PFSK-1 (cell line): ENCODE measurements at regions not wholly inside any gene's neighbourhood (a gene's known extent, or its start where the extent isn't known, plus 50 kb on each side); places are given as distances from the start of the nearest gene placed in this dataset.

Experiments used
- FOXP2 ChIP-seq: optimal IDR thresholded peaks from 2 replicates; pipeline ENCODE3; 2011; ENCODE audit warnings: borderline replicate concordance, control low read depth, inconsistent platforms; ENCODE audit not compliant: insufficient read depth; ENCODE audit errors: extremely low read length, extremely low read depth
- POLR2AphosphoS5 ChIP-seq: IDR thresholded peaks from 2 replicates; pipeline ENCODE4 v1.6.1; 2012; ENCODE audit warnings: low read depth, mild to moderate bottlenecking, control low read depth, low read length, moderate library complexity
- SIN3A ChIP-seq: IDR thresholded peaks from 2 replicates; pipeline ENCODE4 v1.6.1; 2012; ENCODE audit warnings: mild to moderate bottlenecking, low read length, moderate library complexity, borderline replicate concordance; ENCODE audit not compliant: insufficient read depth
- TAF1 ChIP-seq: IDR thresholded peaks from 2 replicates; pipeline ENCODE4 v1.6.1; 2012; ENCODE audit warnings: low read length, control low read depth, borderline replicate concordance; ENCODE audit not compliant: insufficient read depth
- TF ChIP-seq, protein P1 (sequence below), 2 experiments: IDR thresholded peaks; 2 replicates each; pipeline versions ENCODE4 v1.6.1 to v1.8.0; 2011 to 2012; ENCODE audit warnings: low read depth in 2 of 2, low read length in 2 of 2, control low read depth in 1 of 2, inconsistent platforms in 1 of 2, mild to moderate bottlenecking in 1 of 2, moderate library complexity in 1 of 2; ENCODE audit not compliant: insufficient read depth in 1 of 2

DNA sequence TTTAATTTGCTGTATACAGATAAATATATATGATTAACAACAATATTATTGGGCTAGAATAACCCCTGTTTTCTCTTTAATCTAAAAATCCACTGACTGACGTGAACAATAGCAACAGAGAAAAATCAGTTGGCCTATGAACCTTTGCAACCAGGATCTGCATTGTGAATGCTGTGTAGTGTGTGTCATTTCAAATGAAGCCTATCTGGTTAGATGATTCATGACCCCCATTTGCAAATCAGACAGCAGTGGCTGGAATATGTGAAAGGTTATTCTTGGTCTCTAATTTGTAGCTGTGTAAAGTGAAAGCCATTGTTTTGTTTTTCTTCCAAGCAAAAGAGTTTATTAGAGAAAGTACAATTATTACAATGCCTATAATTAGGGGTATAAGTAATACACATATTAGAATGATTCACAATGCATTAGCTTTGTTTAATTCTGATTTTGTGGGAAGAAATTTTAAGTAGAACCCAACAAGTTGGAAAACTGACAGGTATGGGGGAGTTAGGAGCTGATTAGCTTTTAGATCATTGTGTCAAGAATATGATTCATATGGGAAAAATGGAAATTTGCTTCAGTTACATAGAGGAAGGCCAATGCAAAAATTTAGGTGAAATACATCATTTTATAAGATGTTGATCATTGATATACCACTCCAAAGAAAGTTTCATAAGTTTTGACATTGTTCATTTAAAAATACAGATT is 1362.2 kb upstream of the TMEFF2 start:
- TF ChIP-seq TAF1 = no peak
- no peak for TF ChIP-seq SIN3A
- no peak for TF ChIP-seq POLR2AphosphoS5
- TF ChIP-seq, protein P1, sequence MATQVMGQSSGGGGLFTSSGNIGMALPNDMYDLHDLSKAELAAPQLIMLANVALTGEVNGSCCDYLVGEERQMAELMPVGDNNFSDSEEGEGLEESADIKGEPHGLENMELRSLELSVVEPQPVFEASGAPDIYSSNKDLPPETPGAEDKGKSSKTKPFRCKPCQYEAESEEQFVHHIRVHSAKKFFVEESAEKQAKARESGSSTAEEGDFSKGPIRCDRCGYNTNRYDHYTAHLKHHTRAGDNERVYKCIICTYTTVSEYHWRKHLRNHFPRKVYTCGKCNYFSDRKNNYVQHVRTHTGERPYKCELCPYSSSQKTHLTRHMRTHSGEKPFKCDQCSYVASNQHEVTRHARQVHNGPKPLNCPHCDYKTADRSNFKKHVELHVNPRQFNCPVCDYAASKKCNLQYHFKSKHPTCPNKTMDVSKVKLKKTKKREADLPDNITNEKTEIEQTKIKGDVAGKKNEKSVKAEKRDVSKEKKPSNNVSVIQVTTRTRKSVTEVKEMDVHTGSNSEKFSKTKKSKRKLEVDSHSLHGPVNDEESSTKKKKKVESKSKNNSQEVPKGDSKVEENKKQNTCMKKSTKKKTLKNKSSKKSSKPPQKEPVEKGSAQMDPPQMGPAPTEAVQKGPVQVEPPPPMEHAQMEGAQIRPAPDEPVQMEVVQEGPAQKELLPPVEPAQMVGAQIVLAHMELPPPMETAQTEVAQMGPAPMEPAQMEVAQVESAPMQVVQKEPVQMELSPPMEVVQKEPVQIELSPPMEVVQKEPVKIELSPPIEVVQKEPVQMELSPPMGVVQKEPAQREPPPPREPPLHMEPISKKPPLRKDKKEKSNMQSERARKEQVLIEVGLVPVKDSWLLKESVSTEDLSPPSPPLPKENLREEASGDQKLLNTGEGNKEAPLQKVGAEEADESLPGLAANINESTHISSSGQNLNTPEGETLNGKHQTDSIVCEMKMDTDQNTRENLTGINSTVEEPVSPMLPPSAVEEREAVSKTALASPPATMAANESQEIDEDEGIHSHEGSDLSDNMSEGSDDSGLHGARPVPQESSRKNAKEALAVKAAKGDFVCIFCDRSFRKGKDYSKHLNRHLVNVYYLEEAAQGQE (IDR thresholded peaks at IDR 0.05; ENCODE audit: insufficient read depth in 1 of 2, low read depth in 2 of 2, low read length in 2 of 2) = no peak
- TF ChIP-seq FOXP2 = no peak

DNA sequence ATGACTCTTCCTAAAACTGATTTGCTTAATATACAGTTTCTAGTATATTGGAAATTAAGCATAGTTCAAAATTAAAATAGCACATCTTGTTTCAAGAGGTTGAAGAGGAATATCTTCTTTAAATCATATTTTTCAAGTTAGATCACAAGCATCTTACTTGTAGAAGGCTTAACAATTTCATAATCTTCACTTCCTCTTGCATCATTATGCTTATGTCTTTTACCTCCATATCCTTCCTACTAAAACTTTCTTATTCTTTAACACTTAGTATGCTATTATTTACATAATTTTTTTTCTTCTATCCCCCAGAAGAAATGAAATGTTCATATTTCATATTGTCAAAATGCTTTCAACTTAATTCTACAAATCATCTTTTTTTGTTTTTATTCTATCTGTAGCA is 1354.9 kb upstream of the TMEFF2 start:
- TF ChIP-seq TAF1 (no peak), FOXP2 (no peak), POLR2AphosphoS5 (no peak), SIN3A (no peak)
- TF ChIP-seq, protein P1 (IDR thresholded peaks at IDR 0.05; ENCODE audit: insufficient read depth in 1 of 2, low read depth in 2 of 2, low read length in 2 of 2) = no peak

DNA sequence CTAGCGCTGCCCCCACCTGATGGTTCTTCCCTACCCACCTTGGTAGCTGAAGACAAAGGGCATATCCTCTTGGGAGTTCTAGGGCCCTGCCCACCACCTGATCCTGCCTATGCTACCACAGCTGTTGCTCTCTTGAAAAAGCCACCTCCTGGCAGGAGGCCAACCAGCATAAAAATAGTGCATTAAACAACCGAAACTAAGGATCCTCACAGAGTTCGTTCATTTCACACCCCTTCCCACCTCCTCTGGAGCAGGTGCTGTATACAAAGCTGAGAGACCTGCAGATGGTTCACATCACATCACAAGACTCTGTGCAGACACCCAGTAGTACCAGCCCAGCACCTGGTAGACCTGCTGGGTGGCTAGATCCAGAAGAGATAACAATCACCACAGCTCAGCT is 1348.0 kb upstream of the TMEFF2 start:
- TF ChIP-seq, protein P1 (IDR thresholded peaks at IDR 0.05; ENCODE audit: insufficient read depth in 1 of 2, low read depth in 2 of 2, low read length in 2 of 2) = no peak
- TF ChIP-seq POLR2AphosphoS5 (no peak), SIN3A (no peak), FOXP2 (no peak), TAF1 (no peak)

DNA sequence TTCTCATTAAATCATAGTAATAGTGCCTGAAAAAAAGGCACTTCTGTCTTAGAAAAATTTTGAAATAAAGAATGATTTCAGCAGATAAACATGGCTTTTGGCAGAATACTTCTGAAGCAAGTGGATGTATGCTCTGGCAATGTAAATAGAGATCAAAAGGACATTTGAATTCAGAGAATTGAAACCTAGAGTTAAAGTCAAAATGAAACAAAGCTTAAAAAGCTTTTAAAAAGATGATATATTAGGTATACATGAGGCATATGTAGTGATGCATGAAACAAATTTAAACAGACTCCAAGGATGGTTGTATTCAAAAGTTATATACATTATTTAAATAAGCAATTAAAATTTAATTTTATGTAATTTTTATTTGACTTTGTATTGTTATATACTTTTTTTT is 1344.5 kb upstream of the TMEFF2 start:
- TF ChIP-seq SIN3A = no peak
- no peak for TF ChIP-seq TAF1
- TF ChIP-seq, protein P1 (IDR thresholded peaks at IDR 0.05; ENCODE audit: insufficient read depth in 1 of 2, low read depth in 2 of 2, low read length in 2 of 2) = no peak
- no peak for TF ChIP-seq POLR2AphosphoS5
- TF ChIP-seq FOXP2 = no peak

DNA sequence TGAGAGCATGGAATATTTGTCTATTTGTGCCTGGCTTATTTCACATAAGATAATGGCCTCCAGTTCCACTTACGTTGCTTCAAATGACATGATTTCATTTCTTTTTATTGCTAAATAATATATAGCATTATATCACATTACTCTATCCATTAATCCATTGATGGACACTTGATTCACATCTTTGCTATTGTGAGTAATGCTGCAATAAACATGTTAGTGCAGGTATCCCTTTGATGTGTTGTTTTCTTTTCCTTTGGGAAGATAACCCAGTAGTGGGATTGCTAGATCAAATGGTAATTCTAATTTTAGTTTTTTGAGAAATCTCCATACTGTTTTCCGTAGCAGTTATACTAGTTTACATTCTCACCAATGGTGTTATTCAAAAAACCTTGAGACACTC is 1343.3 kb upstream of the TMEFF2 start:
- no peak for TF ChIP-seq SIN3A
- TF ChIP-seq POLR2AphosphoS5 = no peak
- no peak for TF ChIP-seq FOXP2
- TF ChIP-seq TAF1 = no peak
- TF ChIP-seq, protein P1 (IDR thresholded peaks at IDR 0.05; ENCODE audit: insufficient read depth in 1 of 2, low read depth in 2 of 2, low read length in 2 of 2) = no peak
